PFSK-1 (cell line): ENCODE measurements at regions not wholly inside any gene's neighbourhood (a gene's known extent, or its start where the extent isn't known, plus 50 kb on each side); places are given as distances from the start of the nearest gene placed in this dataset.

Experiments used
- FOXP2 ChIP-seq: optimal IDR thresholded peaks from 2 replicates; pipeline ENCODE3; 2011; ENCODE audit warnings: borderline replicate concordance, control low read depth, inconsistent platforms; ENCODE audit not compliant: insufficient read depth; ENCODE audit errors: extremely low read length, extremely low read depth
- POLR2AphosphoS5 ChIP-seq: IDR thresholded peaks from 2 replicates; pipeline ENCODE4 v1.6.1; 2012; ENCODE audit warnings: low read depth, mild to moderate bottlenecking, control low read depth, low read length, moderate library complexity

GRCh38 chr1:4301007-4301406, 353.4 kb upstream of the AJAP1 start:
- TF ChIP-seq POLR2AphosphoS5 = no peak
- TF ChIP-seq FOXP2 = no peak
